ENCODE measurements at regions not wholly inside any gene's neighbourhood (a gene's known extent, or its start where the extent isn't known, plus 50 kb on each side); places are given as distances from the start of the nearest gene placed in this dataset.

GRCh38 chr4:122083989-122084388 lies 68.1 kb upstream of the BLTP1 start:
- no peak for TF ChIP-seq CTCF (IDR thresholded peaks at IDR 0.05; ENCODE audit: control extremely low read depth in 1 of 3, insufficient read depth in 1 of 3, low read depth in 1 of 3, low read length in 3 of 3)
- TF ChIP-seq NANOG (IDR thresholded peaks at IDR 0.05; ENCODE audit: insufficient read depth, low read depth, low read length, poor library complexity, severe bottlenecking): no peak
- TF ChIP-seq EZH2 (IDR thresholded peaks at IDR 0.05; ENCODE audit: low read depth, low read length, severe bottlenecking): no peak
- no peak for TF ChIP-seq POLR2A (IDR thresholded peaks at IDR 0.05; ENCODE audit: control extremely low read depth in 1 of 2, low read depth in 2 of 2, low read length in 2 of 2)

Measured in H1 (cell line).